HepG2 (cell line): ENCODE measurements at regions not wholly inside any gene's neighbourhood (a gene's known extent, or its start where the extent isn't known, plus 50 kb on each side); places are given as distances from the start of the nearest gene placed in this dataset.

ENCODE experiments used
- ATAC-seq: fragments of 200-7000 bp; cut with Tn5 transposase; 3 replicates; pipeline ENCODE4 v1.9.1; 2020; ENCODE audit warnings: mild to moderate bottlenecking, moderate library complexity
- BruUV-seq: library from RNA; stranded (reverse); fragments of 400-500 nt; replicated peaks from 2 replicates; lab custom pipeline; 2021; lab: Mats Ljungman, UMichigan
- CTCF ChIA-PET: fragments of 300-600 bp; formaldehyde crosslinking; extraction: SDS; loops from one replicate; lab custom pipeline; 2021; ENCODE audit warnings: low total read pairs, inconsistent platforms, low intra/inter-chr PET ratio; lab: Yijun Ruan, JAX
- POLR2A ChIA-PET: fragments of 350-600 bp; sonication (Branson Sonifier 250); formaldehyde crosslinking; loops from one replicate; lab custom pipeline; 2020; ENCODE audit warnings: antibody characterized with exemption, inconsistent platforms; lab: Yijun Ruan, JAX
- DNase-seq: peaks from one replicate; pipeline ENCODE4 v3.0.0-alpha.2; 2015; ENCODE audit warnings: low spot score
- FAIRE-seq: peaks from 3 replicates; lab custom pipeline; 2011; peaks lifted over from hg19 to GRCh38; lab: Jason Lieb, UNC
- H2AFZ ChIP-seq: one replicate; pipeline ENCODE4 v1.6.1; 2011; ENCODE audit warnings: low read length, inconsistent platforms
- H3K27ac ChIP-seq: fragments of 300-600 bp; 3 replicates; pipeline ENCODE4 v1.8.0; 2011; ENCODE audit warnings: mixed run types, mild to moderate bottlenecking, mixed read lengths, low read length, inconsistent platforms; ENCODE audit not compliant: insufficient read depth; ENCODE audit errors: extremely low read length
- H3K27me3 ChIP-seq, 2 experiments: fragments of 200-600 bp in 1 of 2; 2 replicates in 1 of 2; 3 replicates in 1 of 2; pipeline versions ENCODE4 v1.6.0 to v1.8.0; 2011; ENCODE audit warnings: low read length in 2 of 2, mild to moderate bottlenecking in 2 of 2, moderate library complexity in 2 of 2, inconsistent platforms in 1 of 2; ENCODE audit not compliant: insufficient read depth in 2 of 2, control insufficient read depth in 1 of 2
- H3K36me3 ChIP-seq, 2 experiments: fragments of 200-600 bp in 1 of 2; replicated peaks in 1 of 2; 2 replicates in 1 of 2; 3 replicates in 1 of 2; pipeline versions ENCODE4 v1.5.1 to v1.8.0; 2011; ENCODE audit warnings: low read length in 2 of 2, inconsistent platforms in 1 of 2; ENCODE audit not compliant: insufficient read depth in 2 of 2, control insufficient read depth in 1 of 2
- H3K4me1 ChIP-seq: 2 replicates; pipeline ENCODE4 v1.5.1; 2012; ENCODE audit warnings: low read length, inconsistent platforms; ENCODE audit not compliant: insufficient read depth
- H3K4me2 ChIP-seq: 2 replicates; pipeline ENCODE4 v1.6.0; 2011; ENCODE audit warnings: low read depth, low read length, inconsistent platforms
- H3K4me3 ChIP-seq, 3 experiments: fragments of 200-600 bp in 1 of 3; sonication (generic), shearing (Covaris generic) in 1 of 3; replicated peaks in 1 of 3; 2 replicates each; pipeline ENCODE4 v1.5.1; 2011 to 2016; ENCODE audit warnings: low read length in 3 of 3, inconsistent platforms in 2 of 3, low read depth in 2 of 3, mild to moderate bottlenecking in 2 of 3, control low read depth in 1 of 3, mixed read lengths in 1 of 3; ENCODE audit not compliant: insufficient read depth in 1 of 3
- H3K79me2 ChIP-seq: one replicate; pipeline ENCODE4 v1.6.1; 2011; ENCODE audit warnings: low read length, inconsistent platforms; ENCODE audit not compliant: insufficient read depth
- H3K9ac ChIP-seq: 2 replicates; pipeline ENCODE4 v1.6.0; 2011; ENCODE audit warnings: mild to moderate bottlenecking, low read depth, low read length, inconsistent platforms; ENCODE audit not compliant: insufficient read depth
- H3K9me3 ChIP-seq: 2 replicates; pipeline ENCODE4 v1.5.1; 2012; ENCODE audit warnings: mild to moderate bottlenecking, low read length
- H4K20me1 ChIP-seq: 2 replicates; pipeline ENCODE4 v1.6.0; 2011; ENCODE audit warnings: inconsistent platforms, mild to moderate bottlenecking, low read length, moderate library complexity; ENCODE audit not compliant: insufficient read depth
- ARNTL ChIP-seq: sonication (generic); formaldehyde crosslinking; IDR thresholded peaks from 2 replicates; pipeline ENCODE4 v1.4.0; 2020; ENCODE audit warnings: mild to moderate bottlenecking, missing genetic modification reagents
- ATM ChIP-seq: fragments of 450-650 bp; IDR thresholded peaks from 2 replicates; pipeline ENCODE4 v1.7.1; 2017; ENCODE audit warnings: mild to moderate bottlenecking, borderline replicate concordance
- CREB1 ChIP-seq, 2 experiments: fragments of 450-650 bp in 1 of 2; IDR thresholded peaks; 2 replicates each; pipeline ENCODE4 v1.6.1; 2016 to 2017; ENCODE audit warnings: control low read depth in 1 of 2, mild to moderate bottlenecking in 1 of 2, missing compliant biosample characterization in 1 of 2, missing genetic modification characterization in 1 of 2
- HOXA9 ChIP-seq: sonication (generic); formaldehyde crosslinking; IDR thresholded peaks from 2 replicates; pipeline ENCODE4 v1.8.1; 2022; ENCODE audit warnings: missing genetic modification reagents, mild to moderate bottlenecking, moderate library complexity, borderline replicate concordance
- SALL2 ChIP-seq: sonication (generic); formaldehyde crosslinking; IDR thresholded peaks from 2 replicates; pipeline ENCODE4 v1.8.1; 2023; ENCODE audit warnings: mild to moderate bottlenecking, missing genetic modification reagents, inconsistent platforms
- THYN1 ChIP-seq: sonication (generic); formaldehyde crosslinking; IDR thresholded peaks from 2 replicates; pipeline ENCODE4 v1.8.1; 2023; ENCODE audit warnings: low read depth, mild to moderate bottlenecking, moderate library complexity, missing genetic modification reagents, borderline replicate concordance
- ZNF337 ChIP-seq: sonication (generic); formaldehyde crosslinking; IDR thresholded peaks from 2 replicates; pipeline ENCODE4 v1.5.1; 2020; ENCODE audit warnings: missing genetic modification reagents, low read depth, mild to moderate bottlenecking, borderline replicate concordance
- ZNF879 ChIP-seq: sonication (generic); formaldehyde crosslinking; IDR thresholded peaks from 2 replicates; pipeline ENCODE4 v1.8.1; 2023; ENCODE audit warnings: missing genetic modification reagents
- WGBS: methylation state at CpG from one replicate; pipeline ENCODE4 v1.1.6; 2017; ENCODE audit warnings: low lambda C conversion rate; 5-methylcytosine and 5-hydroxymethylcytosine counted together
- in situ Hi-C: cut with HindIII; loops from 2 replicates; pipeline ENCODE4 v1.10.0; 2017; ENCODE audit warnings: low pct_unique_long_range_greater_than_20kb; ENCODE audit not compliant: extremely low pct_ligation_motif_present
- intact Hi-C: fragments of 100-400 bp; cut with micrococcal nuclease; formaldehyde crosslinking; loops from one replicate; pipeline ENCODE4 v1.10.0; 2022; ENCODE audit not compliant: unreplicated experiment
- TF ChIP-seq, protein P1 (sequence below): sonication (generic); formaldehyde crosslinking; IDR thresholded peaks from 2 replicates; pipeline ENCODE4 v1.8.0; 2022; ENCODE audit warnings: mild to moderate bottlenecking, missing genetic modification reagents, moderate library complexity
- TF ChIP-seq, protein P2 (sequence below): IDR thresholded peaks from 2 replicates; pipeline ENCODE4 v1.6.1; 2012; ENCODE audit warnings: low read depth, low read length, improper control_type of control experiment
- TF ChIP-seq, protein P3 (sequence below): sonication (generic); formaldehyde crosslinking; IDR thresholded peaks from 2 replicates; pipeline ENCODE4 v1.4.0; 2020; ENCODE audit warnings: mild to moderate bottlenecking, missing genetic modification reagents
- TF ChIP-seq, protein P4 (sequence below): sonication (generic); formaldehyde crosslinking; IDR thresholded peaks from 2 replicates; pipeline ENCODE4 v1.4.0; 2020; ENCODE audit warnings: missing genetic modification reagents, borderline replicate concordance

DNA sequence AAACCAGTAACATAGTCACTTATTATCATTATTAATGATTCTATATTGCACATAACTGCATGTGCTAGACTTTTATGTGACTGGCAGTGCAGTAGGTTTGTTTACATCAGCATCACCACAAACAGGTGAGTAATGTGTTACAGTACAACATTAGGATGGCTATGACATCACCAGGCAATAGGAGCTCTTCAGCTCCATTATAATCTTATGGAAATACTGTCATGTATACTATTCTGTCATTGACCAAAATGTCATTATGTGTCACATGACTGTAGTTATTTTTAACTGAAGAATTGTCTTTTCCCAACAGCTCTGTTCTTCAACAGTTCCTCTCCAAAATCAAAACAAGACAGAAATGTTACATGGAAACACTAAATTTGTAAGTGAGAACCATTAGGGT, 96.3 kb downstream of the C18orf54 start:
- in situ Hi-C loops, result loop anchor here (10.0 kb wide), 1 partner anchor 191 kb away; no protein-coding TSS in a partner anchor
- CTCF ChIA-PET, result no interaction called here

DNA sequence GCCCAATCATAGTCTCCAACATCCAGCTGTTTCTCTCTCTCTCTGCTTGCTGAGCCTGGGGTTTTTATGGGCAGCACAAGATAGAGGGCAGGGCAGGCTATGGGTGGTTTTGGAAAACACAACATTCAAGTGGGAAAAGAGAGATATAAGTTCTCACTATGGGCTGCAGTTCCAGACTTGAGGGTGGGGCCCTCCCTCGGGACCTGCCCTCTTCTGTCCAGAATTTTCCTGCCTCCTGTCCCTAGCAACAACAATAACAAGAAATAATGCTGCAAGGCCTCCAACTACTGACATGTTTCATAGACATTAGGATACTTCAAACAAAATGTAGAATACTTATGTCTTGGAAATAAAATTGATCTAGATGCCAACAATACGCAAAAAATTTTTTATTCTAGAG, 107.8 kb downstream of the C18orf54 start:
- no peak for DNase-seq
- in situ Hi-C loops, result no loop called here
- Histone ChIP-seq H3K79me2 (no peaks in the 10 kb centered on the region), H3K4me3 (no peak overlapping the region), H3K9me3 (no peaks in the 10 kb centered on the region), H3K9ac (no peak overlapping the region), H2AFZ (no peak overlapping the region), H3K27me3 (no peaks in the 10 kb centered on the region), H3K4me1 (no peaks in the 10 kb centered on the region), H3K27ac (no peak overlapping the region), H4K20me1 (no peaks in the 10 kb centered on the region), H3K4me2 (no peak overlapping the region), H3K36me3 (no peaks in the 10 kb centered on the region)
- ChIA-PET CTCF (no interaction called here), POLR2A (no interaction called here)
- no peak for FAIRE-seq
- intact Hi-C loops, result no loop called here
- no peak for ATAC-seq
- WGBS, result 1% methylated on average over 2 of the region's 2 CpGs
- no TSS peak for BruUV-seq
- TF ChIP-seq, protein P1, sequence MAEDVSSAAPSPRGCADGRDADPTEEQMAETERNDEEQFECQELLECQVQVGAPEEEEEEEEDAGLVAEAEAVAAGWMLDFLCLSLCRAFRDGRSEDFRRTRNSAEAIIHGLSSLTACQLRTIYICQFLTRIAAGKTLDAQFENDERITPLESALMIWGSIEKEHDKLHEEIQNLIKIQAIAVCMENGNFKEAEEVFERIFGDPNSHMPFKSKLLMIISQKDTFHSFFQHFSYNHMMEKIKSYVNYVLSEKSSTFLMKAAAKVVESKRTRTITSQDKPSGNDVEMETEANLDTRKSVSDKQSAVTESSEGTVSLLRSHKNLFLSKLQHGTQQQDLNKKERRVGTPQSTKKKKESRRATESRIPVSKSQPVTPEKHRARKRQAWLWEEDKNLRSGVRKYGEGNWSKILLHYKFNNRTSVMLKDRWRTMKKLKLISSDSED (CRISPR knock-in tag), result no peak
- TF ChIP-seq ARNTL (no peak), SALL2 (no peak), ZNF879 (CRISPR knock-in tag) (no peak), ATM (no peak), HOXA9 (CRISPR knock-in tag) (no peak)
- TF ChIP-seq, protein P2, sequence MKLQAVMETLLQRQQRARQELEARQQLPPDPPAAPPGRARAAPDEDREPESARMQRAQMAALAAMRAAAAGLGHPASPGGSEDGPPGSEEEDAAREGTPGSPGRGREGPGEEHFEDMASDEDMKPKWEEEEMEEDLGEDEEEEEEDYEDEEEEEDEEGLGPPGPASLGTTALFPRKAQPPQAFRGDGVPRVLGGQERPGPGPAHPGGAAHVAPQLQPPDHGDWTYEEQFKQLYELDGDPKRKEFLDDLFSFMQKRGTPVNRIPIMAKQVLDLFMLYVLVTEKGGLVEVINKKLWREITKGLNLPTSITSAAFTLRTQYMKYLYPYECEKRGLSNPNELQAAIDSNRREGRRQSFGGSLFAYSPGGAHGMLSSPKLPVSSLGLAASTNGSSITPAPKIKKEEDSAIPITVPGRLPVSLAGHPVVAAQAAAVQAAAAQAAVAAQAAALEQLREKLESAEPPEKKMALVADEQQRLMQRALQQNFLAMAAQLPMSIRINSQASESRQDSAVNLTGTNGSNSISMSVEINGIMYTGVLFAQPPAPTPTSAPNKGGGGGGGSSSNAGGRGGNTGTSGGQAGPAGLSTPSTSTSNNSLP, result no peak
- TF ChIP-seq, protein P3, sequence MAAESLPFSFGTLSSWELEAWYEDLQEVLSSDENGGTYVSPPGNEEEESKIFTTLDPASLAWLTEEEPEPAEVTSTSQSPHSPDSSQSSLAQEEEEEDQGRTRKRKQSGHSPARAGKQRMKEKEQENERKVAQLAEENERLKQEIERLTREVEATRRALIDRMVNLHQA (CRISPR knock-in tag), result no peak
- TF ChIP-seq, protein P4, sequence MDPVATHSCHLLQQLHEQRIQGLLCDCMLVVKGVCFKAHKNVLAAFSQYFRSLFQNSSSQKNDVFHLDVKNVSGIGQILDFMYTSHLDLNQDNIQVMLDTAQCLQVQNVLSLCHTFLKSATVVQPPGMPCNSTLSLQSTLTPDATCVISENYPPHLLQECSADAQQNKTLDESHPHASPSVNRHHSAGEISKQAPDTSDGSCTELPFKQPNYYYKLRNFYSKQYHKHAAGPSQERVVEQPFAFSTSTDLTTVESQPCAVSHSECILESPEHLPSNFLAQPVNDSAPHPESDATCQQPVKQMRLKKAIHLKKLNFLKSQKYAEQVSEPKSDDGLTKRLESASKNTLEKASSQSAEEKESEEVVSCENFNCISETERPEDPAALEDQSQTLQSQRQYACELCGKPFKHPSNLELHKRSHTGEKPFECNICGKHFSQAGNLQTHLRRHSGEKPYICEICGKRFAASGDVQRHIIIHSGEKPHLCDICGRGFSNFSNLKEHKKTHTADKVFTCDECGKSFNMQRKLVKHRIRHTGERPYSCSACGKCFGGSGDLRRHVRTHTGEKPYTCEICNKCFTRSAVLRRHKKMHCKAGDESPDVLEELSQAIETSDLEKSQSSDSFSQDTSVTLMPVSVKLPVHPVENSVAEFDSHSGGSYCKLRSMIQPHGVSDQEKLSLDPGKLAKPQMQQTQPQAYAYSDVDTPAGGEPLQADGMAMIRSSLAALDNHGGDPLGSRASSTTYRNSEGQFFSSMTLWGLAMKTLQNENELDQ (CRISPR knock-in tag), result no peak

More for the DNA sequence above, 96.3 kb downstream of the C18orf54 start:
- intact Hi-C loops, result no loop called here
- FAIRE-seq, result no peak
- BruUV-seq, result no TSS peak
- Histone ChIP-seq H4K20me1 (no peaks in the 10 kb centered on the region), H3K4me1 (no peaks in the 10 kb centered on the region), H3K79me2 (no peaks in the 10 kb centered on the region)
- POLR2A ChIA-PET, result no interaction called here
- TF ChIP-seq ZNF337 (CRISPR knock-in tag), result no peak
- TF ChIP-seq CREB1 (IDR thresholded peaks at IDR 0.05), result peak; percentile 53
- TF ChIP-seq CREB1 (CRISPR knock-in tag; IDR thresholded peaks at IDR 0.05), result no peak
- no peak for TF ChIP-seq THYN1 (CRISPR knock-in tag)
- TF ChIP-seq, all 625 proteins: peak for 1
- Histone ChIP-seq H3K9ac (no peak overlapping the region), H2AFZ (no peak overlapping the region), H3K36me3 (no peaks in the 10 kb centered on the region), H3K27ac (no peak overlapping the region), H3K4me3 (no peak overlapping the region), H3K27me3 (no peaks in the 10 kb centered on the region; a peak in 1 of 5 replicates), H3K4me2 (no peak overlapping the region), H3K9me3 (no peaks in the 10 kb centered on the region)
- ATAC-seq, result no peak
- no peak for DNase-seq
